ENCODE measurements at regions not wholly inside any gene's neighbourhood (a gene's known extent, or its start where the extent isn't known, plus 50 kb on each side); places are given as distances from the start of the nearest gene placed in this dataset.
A peak's percentile ranks its signal among the peaks of the same experiment; 100 is the strongest.

- peaks cover 5% of the 10 kb centered on the region for H3K27me3 Mint-ChIP-seq (ENCODE audit: low read depth, poor library complexity)
- no peak overlapping the region for H3K4me3 Mint-ChIP-seq
- H3K27ac Mint-ChIP-seq: peak overlapping the region; percentile 23
- DNase-seq: no peak
- TF ChIP-seq CTCF (IDR thresholded peaks at IDR 0.05): no peak
- H3K4me1 Mint-ChIP-seq: peaks cover 45% of the 10 kb centered on the region
- H3K9me3 Mint-ChIP-seq: no peaks in the 10 kb centered on the region
- no peaks in the 10 kb centered on the region for H3K36me3 Mint-ChIP-seq (ENCODE audit: low read depth)
Measured at GRCh38 chr2:217515615-217516309, 487.0 kb downstream of the TNS1 start.

GRCh38 chr2:217513258-217513657 is 489.5 kb downstream of the TNS1 start:
- H3K9me3 Mint-ChIP-seq: no peaks in the 10 kb centered on the region
- H3K4me1 Mint-ChIP-seq: peaks cover 59% of the 10 kb centered on the region
- DNase-seq: no peak

GRCh38 chr2:217512728-217513127 is 490.1 kb downstream of the TNS1 start:
- Mint-ChIP-seq H3K9me3 (peaks cover 4% of the 10 kb centered on the region), H3K36me3 (ENCODE audit: low read depth) (peaks cover 4% of the 10 kb centered on the region), H3K27ac (no peak overlapping the region), H3K4me1 (peaks cover 56% of the 10 kb centered on the region), H3K27me3 (ENCODE audit: low read depth, poor library complexity) (no peaks in the 10 kb centered on the region), H3K4me3 (no peak overlapping the region)
- TF ChIP-seq CTCF (IDR thresholded peaks at IDR 0.05): no peak
- no peak for DNase-seq

More at GRCh38 chr2:217513258-217513657, 489.5 kb downstream of the TNS1 start:
- no peak for TF ChIP-seq CTCF (IDR thresholded peaks at IDR 0.05)
- no peaks in the 10 kb centered on the region for H3K27me3 Mint-ChIP-seq (ENCODE audit: low read depth, poor library complexity)
- no peaks in the 10 kb centered on the region for H3K36me3 Mint-ChIP-seq (ENCODE audit: low read depth)
- no peak overlapping the region for H3K27ac Mint-ChIP-seq
- H3K4me3 Mint-ChIP-seq: no peak overlapping the region

GRCh38 chr2:217512259-217512658 is 490.5 kb downstream of the TNS1 start:
- Mint-ChIP-seq H3K4me3 (no peak overlapping the region), H3K4me1 (peaks cover 53% of the 10 kb centered on the region), H3K36me3 (ENCODE audit: low read depth) (peaks cover 4% of the 10 kb centered on the region), H3K27me3 (ENCODE audit: low read depth, poor library complexity) (no peaks in the 10 kb centered on the region), H3K9me3 (peaks cover 4% of the 10 kb centered on the region), H3K27ac (no peak overlapping the region)
- TF ChIP-seq CTCF (IDR thresholded peaks at IDR 0.05): no peak
- DNase-seq: no peak

- Mint-ChIP-seq H3K27me3 (ENCODE audit: low read depth, poor library complexity) (no peaks in the 10 kb centered on the region), H3K27ac (no peak overlapping the region), H3K9me3 (peaks cover 4% of the 10 kb centered on the region), H3K4me3 (no peak overlapping the region), H3K36me3 (ENCODE audit: low read depth) (peaks cover 4% of the 10 kb centered on the region), H3K4me1 (peaks cover 53% of the 10 kb centered on the region)
- no peak for TF ChIP-seq CTCF (IDR thresholded peaks at IDR 0.05)
- DNase-seq: no peak
Measured at GRCh38 chr2:217511850-217512249, 490.9 kb downstream of the TNS1 start.

GRCh38 chr2:217510771-217511291 is 492.0 kb downstream of the TNS1 start:
- peaks cover 4% of the 10 kb centered on the region for H3K9me3 Mint-ChIP-seq
- H3K36me3 Mint-ChIP-seq (ENCODE audit: low read depth): peaks cover 4% of the 10 kb centered on the region
- H3K4me3 Mint-ChIP-seq: no peak overlapping the region
- peak; percentile 66 for DNase-seq
- peaks cover 46% of the 10 kb centered on the region for H3K4me1 Mint-ChIP-seq
- TF ChIP-seq CTCF (IDR thresholded peaks at IDR 0.05): peak; percentile 72
- peak overlapping the region; percentile 43 for H3K27ac Mint-ChIP-seq
- no peaks in the 10 kb centered on the region for H3K27me3 Mint-ChIP-seq (ENCODE audit: low read depth, poor library complexity)

Data from nephron progenitor cell (in vitro differentiated cells).